GM18951 (cell line): ENCODE measurements at regions not wholly inside any gene's neighbourhood (a gene's known extent, or its start where the extent isn't known, plus 50 kb on each side); places are given as distances from the start of the nearest gene placed in this dataset.
"Not testable (repeated sequence)": the region's sequence is repeated elsewhere in the genome, so short reads cannot be mapped to it uniquely, and the experiment has no call there.

ENCODE experiments used
- POLR2A ChIP-seq: IDR thresholded peaks from 4 replicates; pipeline ENCODE4 v1.6.1; 2011; ENCODE audit warnings: mild to moderate bottlenecking; ENCODE audit not compliant: insufficient read length, insufficient read depth; ENCODE audit errors: extremely low read depth
- in situ Hi-C: fragments of 300-500 bp; cut with MboI; formaldehyde crosslinking; loops from one replicate; pipeline ENCODE4 v1.12.0; 2022; ENCODE audit warnings: low sequenced_read_pairs, mixed read lengths, inconsistent platforms; ENCODE audit not compliant: unreplicated experiment

- in situ Hi-C loops = no loop called here
Observed at GRCh38 chr18:78798402-78799175, 181.0 kb upstream of the SALL3 start.

GRCh38 chr18:78799382-78800089, 180.1 kb upstream of the SALL3 start:
- in situ Hi-C loops = no loop called here
- TF ChIP-seq POLR2A = no peak

More at GRCh38 chr18:78798402-78799175, 181.0 kb upstream of the SALL3 start:
- TF ChIP-seq POLR2A = no peak

GRCh38 chr18:78800102-78800851, 179.3 kb upstream of the SALL3 start:
- in situ Hi-C loops = not testable (repeated sequence)

DNA sequence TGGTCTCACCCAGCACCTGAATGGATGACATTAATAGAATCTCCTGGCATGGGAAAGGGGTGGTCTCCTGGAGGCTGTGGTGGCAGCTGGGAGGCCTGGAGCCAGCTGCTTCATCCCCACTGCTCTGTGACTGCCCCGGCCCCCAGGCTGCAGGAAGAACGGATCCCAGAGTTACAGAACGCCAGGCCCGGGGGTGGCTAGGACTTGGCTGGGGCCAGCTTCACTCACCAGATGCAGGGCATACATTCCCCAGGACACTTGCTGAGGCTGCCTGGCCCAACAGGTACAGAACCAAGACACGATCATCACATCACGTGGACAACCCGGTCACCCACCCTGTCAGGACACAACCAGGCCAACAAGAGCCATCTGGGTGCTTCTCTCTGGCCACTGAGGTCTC, 178.6 kb upstream of the SALL3 start:
- TF ChIP-seq POLR2A = no peak
- in situ Hi-C loops = no loop called here

GRCh38 chr18:78803104-78803503, 176.5 kb upstream of the SALL3 start:
- TF ChIP-seq POLR2A = no peak
- in situ Hi-C loops = no loop called here

DNA sequence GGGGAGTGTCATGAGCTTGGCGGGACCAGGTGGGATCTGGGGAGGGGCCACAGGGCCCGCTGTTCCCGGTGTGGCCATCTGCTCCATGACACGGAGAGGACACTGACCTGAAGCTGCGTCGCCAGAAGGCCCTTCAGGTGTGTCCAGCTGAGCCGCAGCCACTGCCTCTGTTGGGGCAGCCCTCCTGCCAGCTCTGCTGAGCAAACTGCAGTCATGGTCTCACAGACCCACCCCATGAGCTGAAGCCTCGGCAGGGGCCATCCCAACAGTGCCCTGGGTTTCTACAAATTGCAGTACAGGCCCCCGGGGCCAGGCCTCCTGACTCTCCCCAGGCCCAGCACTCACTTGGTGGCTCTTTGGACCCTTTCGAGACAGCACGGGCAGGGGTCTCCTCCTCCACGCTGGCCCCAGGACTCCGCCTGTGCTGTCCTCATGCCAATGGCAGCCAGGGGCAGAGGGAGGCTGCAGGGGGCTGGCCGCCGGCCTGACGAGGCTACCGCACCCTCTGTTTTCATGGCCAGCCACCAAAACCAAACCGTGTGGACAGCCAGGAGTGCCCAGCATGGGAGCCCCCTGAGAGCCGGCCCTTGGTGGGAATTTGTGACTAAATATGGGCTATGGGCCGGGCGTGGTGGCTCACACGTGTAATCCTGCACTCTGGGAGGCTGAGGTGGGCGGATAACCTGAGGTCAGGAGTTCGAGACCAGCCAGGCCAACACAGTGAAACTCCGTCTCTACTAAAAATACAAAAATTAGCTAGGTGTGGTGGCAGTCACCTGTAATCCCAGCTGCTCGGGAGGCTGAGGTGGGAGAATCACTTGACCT, 175.2 kb upstream of the SALL3 start:
- TF ChIP-seq POLR2A = no peak
- in situ Hi-C loops = no loop called here

DNA sequence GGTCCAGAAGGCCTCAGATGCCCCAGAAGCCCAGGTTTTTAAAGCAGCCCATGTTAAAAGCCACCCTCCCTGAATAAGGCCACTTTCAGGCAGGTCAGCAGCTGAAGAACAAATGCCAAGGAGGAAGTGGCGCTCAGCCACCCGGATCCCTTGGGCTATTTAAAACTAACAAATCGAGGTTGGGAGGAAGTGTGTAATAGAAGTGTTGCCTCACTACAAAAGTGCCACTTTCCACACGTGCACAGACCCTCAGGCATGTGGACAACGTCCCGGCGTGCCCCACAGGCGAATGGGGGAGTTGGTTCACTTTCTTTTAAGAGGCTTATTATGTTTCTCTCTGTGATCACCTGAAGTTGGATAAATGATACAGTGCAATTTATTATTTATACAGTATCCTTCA, 173.8 kb upstream of the SALL3 start:
- no peak for TF ChIP-seq POLR2A
- in situ Hi-C loops = no loop called here

GRCh38 chr18:78807668-78808067, 171.9 kb upstream of the SALL3 start:
- in situ Hi-C loops = no loop called here
- TF ChIP-seq POLR2A = no peak

DNA sequence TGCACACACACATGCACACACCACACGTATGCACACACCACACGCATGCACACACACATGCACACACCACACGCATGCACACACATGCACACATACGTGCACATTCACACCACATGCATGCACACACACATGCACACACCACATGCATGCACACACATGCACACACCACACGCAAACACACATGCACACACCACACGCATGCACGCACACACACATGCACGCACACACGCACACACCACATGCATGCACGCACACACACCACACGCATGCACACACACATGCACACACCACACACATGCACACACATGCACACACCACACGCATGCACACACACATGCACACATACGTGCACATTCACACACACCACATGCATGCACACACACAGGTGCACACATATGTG, 169.8 kb upstream of the SALL3 start:
- in situ Hi-C loops = no loop called here

DNA sequence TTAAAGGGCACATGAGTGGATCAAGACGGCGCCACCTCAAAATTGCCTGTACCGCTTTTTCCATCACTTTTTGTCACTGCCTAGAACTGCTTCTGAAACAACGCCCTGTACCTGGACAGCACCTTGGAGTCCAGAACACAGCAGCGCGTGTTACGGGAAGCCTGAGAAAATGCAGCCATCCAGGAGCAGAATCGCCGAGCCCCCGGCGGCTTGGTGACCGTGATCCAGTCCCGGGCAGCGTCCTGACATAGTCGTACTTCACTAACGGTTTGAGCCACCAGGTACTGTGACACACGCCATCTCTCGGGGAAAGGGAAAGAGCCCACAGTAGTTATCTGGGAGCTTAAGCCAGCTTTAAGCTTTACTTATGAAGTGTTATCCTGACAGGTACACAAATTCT, 168.9 kb upstream of the SALL3 start:
- in situ Hi-C loops = no loop called here
- TF ChIP-seq POLR2A = no peak

More for the DNA sequence above, 169.8 kb upstream of the SALL3 start:
- TF ChIP-seq POLR2A = no peak

DNA sequence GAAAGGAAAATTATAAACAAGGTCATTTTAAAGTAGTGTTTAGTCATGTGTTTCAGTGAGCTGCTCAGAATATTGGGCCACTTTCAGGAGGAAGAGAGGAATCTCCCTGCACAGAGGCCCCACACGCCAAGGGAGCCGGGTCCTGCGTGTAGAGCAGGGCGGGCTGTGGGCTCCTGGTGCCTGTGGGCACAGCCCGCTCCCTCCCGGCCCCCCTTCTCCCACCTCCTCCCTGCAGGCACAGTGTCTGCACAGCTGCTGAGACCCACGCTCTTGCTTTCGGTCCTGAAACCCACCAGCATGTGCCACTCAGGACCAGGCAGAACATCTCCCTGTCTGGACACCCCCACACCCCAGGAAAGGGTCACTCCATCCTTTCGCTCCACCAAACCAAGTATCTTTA, 167.6 kb upstream of the SALL3 start:
- in situ Hi-C loops = no loop called here

GRCh38 chr18:78813156-78813555, 166.5 kb upstream of the SALL3 start:
- no peak for TF ChIP-seq POLR2A
- in situ Hi-C loops = no loop called here

More for the DNA sequence above, 167.6 kb upstream of the SALL3 start:
- no peak for TF ChIP-seq POLR2A
